C4-2B (cell line): ENCODE measurements at regions not wholly inside any gene's neighbourhood (a gene's known extent, or its start where the extent isn't known, plus 50 kb on each side); places are given as distances from the start of the nearest gene placed in this dataset.

Experiments used
- ZFX ChIP-seq: fragments of 450-650 bp; IDR thresholded peaks from 2 replicates; pipeline ENCODE4 v1.6.1; 2017
- TF ChIP-seq, protein P1 (sequence below): fragments of 450-650 bp; conservative IDR thresholded peaks from 2 replicates; pipeline ENCODE4 v1.5.1; 2017; ENCODE audit warnings: mild to moderate bottlenecking

DNA sequence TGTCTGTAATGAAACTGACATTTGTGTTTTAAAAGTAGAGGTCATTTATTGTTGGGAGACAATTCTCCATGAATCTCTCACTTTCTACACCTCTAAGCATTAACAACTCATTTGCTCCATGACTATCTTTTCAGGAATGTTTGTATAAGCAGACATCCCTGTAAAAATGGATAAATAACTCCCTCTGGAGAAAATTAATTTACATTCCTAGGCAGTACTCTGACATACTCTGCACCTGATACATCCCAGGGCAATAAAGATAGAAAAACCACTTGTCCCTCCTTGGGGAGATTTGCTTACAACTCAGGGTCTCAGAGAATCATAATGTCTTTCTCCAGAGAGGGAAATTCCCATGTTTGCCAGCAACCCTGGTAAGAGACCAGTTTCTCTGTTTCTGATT, 1037.7 kb upstream of the SLC39A10 start:
- TF ChIP-seq, protein P1, sequence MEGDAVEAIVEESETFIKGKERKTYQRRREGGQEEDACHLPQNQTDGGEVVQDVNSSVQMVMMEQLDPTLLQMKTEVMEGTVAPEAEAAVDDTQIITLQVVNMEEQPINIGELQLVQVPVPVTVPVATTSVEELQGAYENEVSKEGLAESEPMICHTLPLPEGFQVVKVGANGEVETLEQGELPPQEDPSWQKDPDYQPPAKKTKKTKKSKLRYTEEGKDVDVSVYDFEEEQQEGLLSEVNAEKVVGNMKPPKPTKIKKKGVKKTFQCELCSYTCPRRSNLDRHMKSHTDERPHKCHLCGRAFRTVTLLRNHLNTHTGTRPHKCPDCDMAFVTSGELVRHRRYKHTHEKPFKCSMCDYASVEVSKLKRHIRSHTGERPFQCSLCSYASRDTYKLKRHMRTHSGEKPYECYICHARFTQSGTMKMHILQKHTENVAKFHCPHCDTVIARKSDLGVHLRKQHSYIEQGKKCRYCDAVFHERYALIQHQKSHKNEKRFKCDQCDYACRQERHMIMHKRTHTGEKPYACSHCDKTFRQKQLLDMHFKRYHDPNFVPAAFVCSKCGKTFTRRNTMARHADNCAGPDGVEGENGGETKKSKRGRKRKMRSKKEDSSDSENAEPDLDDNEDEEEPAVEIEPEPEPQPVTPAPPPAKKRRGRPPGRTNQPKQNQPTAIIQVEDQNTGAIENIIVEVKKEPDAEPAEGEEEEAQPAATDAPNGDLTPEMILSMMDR = no peak
- no peak for TF ChIP-seq ZFX
